ENCODE measurements at regions not wholly inside any gene's neighbourhood (a gene's known extent, or its start where the extent isn't known, plus 50 kb on each side); places are given as distances from the start of the nearest gene placed in this dataset.
"Not testable (repeated sequence)": the region's sequence is repeated elsewhere in the genome, so short reads cannot be mapped to it uniquely, and the experiment has no call there.

- DNase-seq (no peak), ATAC-seq (no peak)
- intact Hi-C loops (cut with DNase I), result no loop called here
Observed at GRCh38 chr3:11716573-11717290, 73.0 kb upstream of the VGLL4 start.

GRCh38 chr3:11713171-11713570, 69.5 kb upstream of the VGLL4 start:
- intact Hi-C loops (cut with DNase I), result no loop called here
- ATAC-seq (peak in 1 of 2 donors; percentile 36), DNase-seq (no peak)

- ATAC-seq, result no peak
- no peak for DNase-seq
- intact Hi-C loops (cut with DNase I), result no loop called here
Observed at GRCh38 chr3:11712646-11713045, 68.9 kb upstream of the VGLL4 start.

GRCh38 chr3:11711876-11712275, 68.2 kb upstream of the VGLL4 start:
- no peak for ATAC-seq
- intact Hi-C loops (cut with DNase I), result no loop called here
- DNase-seq, result no peak

- no peak for ATAC-seq
- intact Hi-C loops (cut with DNase I), result no loop called here
- DNase-seq, result no peak
Observed at GRCh38 chr3:11709782-11710181, 66.1 kb upstream of the VGLL4 start.

GRCh38 chr3:11707084-11707483, 63.4 kb upstream of the VGLL4 start:
- DNase-seq; intact Hi-C loops (cut with DNase I); ATAC-seq: not testable (repeated sequence)

- ATAC-seq (no peak), DNase-seq (no peak)
- intact Hi-C loops (cut with DNase I), result no loop called here
Observed at GRCh38 chr3:11706604-11707003, 62.9 kb upstream of the VGLL4 start.

GRCh38 chr3:11705049-11705448, 61.3 kb upstream of the VGLL4 start:
- no peak for DNase-seq
- ATAC-seq, result peak in 1 of 2 donors; percentile 81
- intact Hi-C loops (cut with DNase I), result no loop called here

- intact Hi-C loops (cut with DNase I), result no loop called here
- ATAC-seq, result no peak
- no peak for DNase-seq
Observed at GRCh38 chr3:11703146-11703545, 59.4 kb upstream of the VGLL4 start.

- no peak for ATAC-seq
- intact Hi-C loops (cut with DNase I), result no loop called here
Observed at GRCh38 chr3:11699083-11699427, 55.3 kb upstream of the VGLL4 start.

GRCh38 chr3:11698326-11699082, 54.8 kb upstream of the VGLL4 start:
- ATAC-seq (no peak), DNase-seq (no peak)
- intact Hi-C loops (cut with DNase I), result no loop called here

More at GRCh38 chr3:11699083-11699427, 55.3 kb upstream of the VGLL4 start:
- no peak for DNase-seq

GRCh38 chr3:11697701-11698100, 54.0 kb upstream of the VGLL4 start:
- ATAC-seq (no peak), DNase-seq (no peak)
- intact Hi-C loops (cut with DNase I), result no loop called here

- ATAC-seq, result peak in 1 of 2 donors; percentile 50
- DNase-seq, result no peak
- intact Hi-C loops (cut with DNase I), result no loop called here
Observed at GRCh38 chr3:11696054-11696453, 52.3 kb upstream of the VGLL4 start.

Measured in left cardiac atrium (tissue), 4 donors.